ENCODE measurements at regions not wholly inside any gene's neighbourhood (a gene's known extent, or its start where the extent isn't known, plus 50 kb on each side); places are given as distances from the start of the nearest gene placed in this dataset.

GRCh38 chr10:123463181-123463580 is 203.0 kb upstream of the GPR26 start:
- no peak overlapping the region for H3K4me3 ChIP-seq (ENCODE audit: low read depth, low read length)
- TF ChIP-seq CTCF (IDR thresholded peaks at IDR 0.05; ENCODE audit: low read depth, low read length, missing control alignments) = no peak
- no peak for DNase-seq (ENCODE audit: low read depth)
- in situ Hi-C loops (cut with HindIII; ENCODE audit: low sequenced_read_pairs) = no loop called here

GRCh38 chr10:123463698-123464097 is 202.5 kb upstream of the GPR26 start:
- in situ Hi-C loops (cut with HindIII; ENCODE audit: low sequenced_read_pairs) = no loop called here
- no peak for DNase-seq (ENCODE audit: low read depth)
- no peak overlapping the region for H3K4me3 ChIP-seq (ENCODE audit: low read depth, low read length)
- TF ChIP-seq CTCF (IDR thresholded peaks at IDR 0.05; ENCODE audit: low read depth, low read length, missing control alignments) = no peak

GRCh38 chr10:123464430-123465323 is 201.5 kb upstream of the GPR26 start:
- H3K4me3 ChIP-seq (ENCODE audit: low read depth, low read length) = no peak overlapping the region
- DNase-seq (ENCODE audit: low read depth) = no peak
- in situ Hi-C loops (cut with HindIII; ENCODE audit: low sequenced_read_pairs) = no loop called here
- no peak for TF ChIP-seq CTCF (IDR thresholded peaks at IDR 0.05; ENCODE audit: low read depth, low read length, missing control alignments)

GRCh38 chr10:123470336-123470921 is 195.7 kb upstream of the GPR26 start:
- in situ Hi-C loops (cut with HindIII; ENCODE audit: low sequenced_read_pairs) = no loop called here
- TF ChIP-seq CTCF (IDR thresholded peaks at IDR 0.05; ENCODE audit: low read depth, low read length, missing control alignments) = no peak
- DNase-seq (ENCODE audit: low read depth) = no peak
- H3K4me3 ChIP-seq (ENCODE audit: low read depth, low read length) = no peak overlapping the region

- in situ Hi-C loops (cut with HindIII; ENCODE audit: low sequenced_read_pairs) = no loop called here
- DNase-seq (ENCODE audit: low read depth) = no peak
- no peak for TF ChIP-seq CTCF (IDR thresholded peaks at IDR 0.05; ENCODE audit: low read depth, low read length, missing control alignments)
- no peak overlapping the region for H3K4me3 ChIP-seq (ENCODE audit: low read depth, low read length)
Observed at GRCh38 chr10:123471811-123472210, 194.3 kb upstream of the GPR26 start.

- in situ Hi-C loops (cut with HindIII; ENCODE audit: low sequenced_read_pairs) = no loop called here
- no peak overlapping the region for H3K4me3 ChIP-seq (ENCODE audit: low read depth, low read length)
- DNase-seq (ENCODE audit: low read depth) = no peak
- no peak for TF ChIP-seq CTCF (IDR thresholded peaks at IDR 0.05; ENCODE audit: low read depth, low read length, missing control alignments)
Observed at GRCh38 chr10:123472606-123473005, 193.5 kb upstream of the GPR26 start.

All from astrocyte of the cerebellum (primary cell).